Epithelial cell of esophagus (primary cell): ENCODE measurements at regions not wholly inside any gene's neighbourhood (a gene's known extent, or its start where the extent isn't known, plus 50 kb on each side); places are given as distances from the start of the nearest gene placed in this dataset.
A peak's percentile ranks its signal among the peaks of the same experiment; 100 is the strongest.

Source experiments
- DNase-seq: peaks from one replicate; pipeline ENCODE4 v3.0.0; 2010; ENCODE audit warnings: low read depth
- H3K4me3 ChIP-seq: 2 replicates; pipeline ENCODE4 v1.5.1; 2011; ENCODE audit warnings: mild to moderate bottlenecking, low read length, control low read depth
- TF ChIP-seq, protein P1 (sequence below): IDR thresholded peaks from 2 replicates; pipeline ENCODE4 v1.5.1; 2011; ENCODE audit warnings: low read depth, mild to moderate bottlenecking, low read length, control low read depth, inconsistent platforms; ENCODE audit not compliant: insufficient read depth; ENCODE audit errors: missing control alignments

DNA sequence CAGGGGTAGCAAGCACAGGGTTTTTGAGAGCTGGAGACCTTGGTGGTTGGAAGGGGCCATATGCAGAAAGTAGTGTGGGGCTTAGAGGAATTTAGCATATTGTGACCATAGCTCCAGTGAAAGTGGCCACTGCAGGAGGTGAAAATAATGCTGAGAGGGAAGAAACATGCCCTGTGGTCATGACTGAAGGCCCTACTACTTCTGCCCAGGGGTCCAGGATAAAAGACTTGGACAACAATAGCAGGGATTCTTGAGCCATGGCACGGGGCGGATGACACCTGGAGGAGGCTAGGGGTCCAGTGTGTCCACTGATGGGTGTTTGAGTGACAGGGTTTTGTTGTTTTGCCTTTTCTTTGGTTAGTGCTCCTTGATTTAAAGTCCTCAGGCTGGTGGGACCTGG, 694.6 kb downstream of the CPS1 start:
- DNase-seq = no peak
- TF ChIP-seq, protein P1, sequence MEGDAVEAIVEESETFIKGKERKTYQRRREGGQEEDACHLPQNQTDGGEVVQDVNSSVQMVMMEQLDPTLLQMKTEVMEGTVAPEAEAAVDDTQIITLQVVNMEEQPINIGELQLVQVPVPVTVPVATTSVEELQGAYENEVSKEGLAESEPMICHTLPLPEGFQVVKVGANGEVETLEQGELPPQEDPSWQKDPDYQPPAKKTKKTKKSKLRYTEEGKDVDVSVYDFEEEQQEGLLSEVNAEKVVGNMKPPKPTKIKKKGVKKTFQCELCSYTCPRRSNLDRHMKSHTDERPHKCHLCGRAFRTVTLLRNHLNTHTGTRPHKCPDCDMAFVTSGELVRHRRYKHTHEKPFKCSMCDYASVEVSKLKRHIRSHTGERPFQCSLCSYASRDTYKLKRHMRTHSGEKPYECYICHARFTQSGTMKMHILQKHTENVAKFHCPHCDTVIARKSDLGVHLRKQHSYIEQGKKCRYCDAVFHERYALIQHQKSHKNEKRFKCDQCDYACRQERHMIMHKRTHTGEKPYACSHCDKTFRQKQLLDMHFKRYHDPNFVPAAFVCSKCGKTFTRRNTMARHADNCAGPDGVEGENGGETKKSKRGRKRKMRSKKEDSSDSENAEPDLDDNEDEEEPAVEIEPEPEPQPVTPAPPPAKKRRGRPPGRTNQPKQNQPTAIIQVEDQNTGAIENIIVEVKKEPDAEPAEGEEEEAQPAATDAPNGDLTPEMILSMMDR = no peak
- H3K4me3 ChIP-seq = no peak overlapping the region

DNA sequence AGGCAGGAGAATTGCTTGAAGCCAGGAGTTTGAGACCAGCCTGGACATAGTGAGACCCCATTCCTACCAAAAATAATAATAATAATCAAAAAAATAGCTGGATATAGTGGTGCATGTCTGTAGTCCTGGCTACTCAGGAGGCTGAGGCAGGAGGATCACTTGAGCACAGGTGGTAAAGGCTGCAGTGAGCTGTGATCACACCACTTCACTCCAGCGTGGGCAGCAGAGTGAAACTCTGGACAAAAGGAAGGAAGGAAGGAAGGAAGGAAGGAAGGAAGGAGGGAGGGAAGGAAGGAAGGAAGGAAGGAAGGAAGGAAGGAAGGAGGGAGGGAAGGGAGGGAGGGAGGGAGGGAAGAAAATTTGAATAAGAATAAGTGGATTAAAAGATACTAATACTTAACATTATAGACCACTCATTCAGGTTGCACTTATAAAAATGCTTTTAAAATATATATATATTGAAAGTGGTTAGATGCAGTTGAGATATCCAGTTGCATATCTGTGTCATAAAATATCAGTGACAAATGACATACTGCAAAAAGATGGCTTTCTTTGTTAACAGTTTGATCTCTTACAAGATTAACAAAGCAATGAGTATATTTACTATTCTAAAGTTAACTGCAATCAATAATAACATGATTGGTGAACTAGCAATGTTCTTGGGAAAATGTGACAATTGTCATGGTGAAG, 702.4 kb downstream of the CPS1 start:
- no peak overlapping the region for H3K4me3 ChIP-seq
- DNase-seq = no peak
- TF ChIP-seq, protein P1 = no peak

GRCh38 chr2:211259831-211260476, 703.6 kb downstream of the CPS1 start:
- no peak overlapping the region for H3K4me3 ChIP-seq
- no peak for DNase-seq
- TF ChIP-seq, protein P1 = no peak

DNA sequence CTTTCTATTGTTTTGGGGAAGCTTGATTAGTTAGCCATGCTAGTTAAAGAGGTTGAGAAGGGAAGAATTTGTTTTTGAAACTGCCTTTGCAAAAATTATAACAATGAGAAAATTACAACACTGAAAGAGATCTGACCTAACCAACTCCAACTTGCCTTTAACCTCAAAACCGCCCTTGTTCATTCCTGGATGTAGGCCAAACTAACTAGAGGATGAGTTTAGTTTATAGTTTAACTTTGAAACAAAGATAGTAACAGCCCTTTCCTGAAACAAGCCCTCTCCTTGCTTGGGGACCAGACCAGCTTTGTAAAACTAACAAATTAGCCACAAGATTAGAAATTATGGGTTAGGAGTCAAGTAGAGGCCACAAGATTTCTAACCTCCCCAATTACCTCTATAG, 713.9 kb downstream of the CPS1 start:
- DNase-seq = no peak
- TF ChIP-seq, protein P1 = no peak
- no peak overlapping the region for H3K4me3 ChIP-seq

GRCh38 chr2:211281430-211282073, 725.2 kb downstream of the CPS1 start:
- no peak overlapping the region for H3K4me3 ChIP-seq
- TF ChIP-seq, protein P1 = no peak
- DNase-seq = no peak

DNA sequence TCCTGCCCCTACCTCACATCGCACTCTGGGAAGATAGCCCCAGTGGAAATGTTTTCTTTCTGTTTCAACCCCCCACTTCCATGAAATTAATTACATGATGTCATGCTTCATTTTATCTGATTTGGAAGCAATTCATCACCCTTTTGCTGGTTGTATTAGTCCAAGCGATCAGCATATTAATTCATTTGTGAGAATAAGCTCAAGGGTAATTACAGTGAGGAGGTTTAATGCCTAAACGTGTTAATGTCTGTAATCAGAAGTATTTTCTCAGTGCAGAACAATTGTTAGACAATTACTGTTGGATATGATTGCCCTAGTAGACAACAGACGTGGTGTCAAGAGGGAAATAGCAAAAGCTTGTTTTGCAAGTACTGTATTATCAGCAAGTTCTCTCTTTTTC, 746.3 kb downstream of the CPS1 start:
- DNase-seq = no peak
- no peak overlapping the region for H3K4me3 ChIP-seq
- TF ChIP-seq, protein P1 = no peak

- TF ChIP-seq, protein P1 = no peak
- no peak overlapping the region for H3K4me3 ChIP-seq
- peak; percentile 2 for DNase-seq
These were observed 750.5 kb downstream of the CPS1 start for GRCh38 chr2:211306929-211307328.
